ENCODE measurements at regions not wholly inside any gene's neighbourhood (a gene's known extent, or its start where the extent isn't known, plus 50 kb on each side); places are given as distances from the start of the nearest gene placed in this dataset.

GRCh38 chr14:104503691-104504090, 75.9 kb upstream of the C14orf180 start:
- H3K36me3 Mint-ChIP-seq (ENCODE audit: low read depth), result no peaks in the 10 kb centered on the region
- no peak overlapping the region for H3K27ac Mint-ChIP-seq
- peaks cover 37% of the 10 kb centered on the region for H3K9me3 Mint-ChIP-seq
- H3K27me3 Mint-ChIP-seq (ENCODE audit: low read depth, poor library complexity), result peaks cover 26% of the 10 kb centered on the region
- DNase-seq, result no peak
- H3K4me1 Mint-ChIP-seq, result no peaks in the 10 kb centered on the region
- no peak for TF ChIP-seq CTCF (IDR thresholded peaks at IDR 0.05)
- no peak overlapping the region for H3K4me3 Mint-ChIP-seq

GRCh38 chr14:104504172-104504735, 75.3 kb upstream of the C14orf180 start:
- Mint-ChIP-seq H3K9me3 (peaks cover 37% of the 10 kb centered on the region), H3K27ac (peak overlapping the region; percentile 80), H3K36me3 (ENCODE audit: low read depth) (no peaks in the 10 kb centered on the region), H3K4me3 (no peak overlapping the region), H3K27me3 (ENCODE audit: low read depth, poor library complexity) (peaks cover 21% of the 10 kb centered on the region), H3K4me1 (no peaks in the 10 kb centered on the region)
- TF ChIP-seq CTCF (IDR thresholded peaks at IDR 0.05), result no peak
- no peak for DNase-seq

GRCh38 chr14:104505085-104506074, 74.2 kb upstream of the C14orf180 start:
- H3K4me3 Mint-ChIP-seq, result no peak overlapping the region
- no peaks in the 10 kb centered on the region for H3K36me3 Mint-ChIP-seq (ENCODE audit: low read depth)
- H3K9me3 Mint-ChIP-seq, result peaks cover 37% of the 10 kb centered on the region
- TF ChIP-seq CTCF (IDR thresholded peaks at IDR 0.05), result no peak
- peaks cover 22% of the 10 kb centered on the region for H3K27me3 Mint-ChIP-seq (ENCODE audit: low read depth, poor library complexity)
- DNase-seq, result no peak
- no peaks in the 10 kb centered on the region for H3K4me1 Mint-ChIP-seq
- H3K27ac Mint-ChIP-seq, result no peak overlapping the region

GRCh38 chr14:104506461-104507253, 72.9 kb upstream of the C14orf180 start:
- Mint-ChIP-seq H3K9me3 (peaks cover 34% of the 10 kb centered on the region), H3K27me3 (ENCODE audit: low read depth, poor library complexity) (peaks cover 25% of the 10 kb centered on the region), H3K4me1 (no peaks in the 10 kb centered on the region), H3K4me3 (no peak overlapping the region), H3K36me3 (ENCODE audit: low read depth) (no peaks in the 10 kb centered on the region), H3K27ac (no peak overlapping the region)
- no peak for TF ChIP-seq CTCF (IDR thresholded peaks at IDR 0.05)
- no peak for DNase-seq

- no peaks in the 10 kb centered on the region for H3K4me1 Mint-ChIP-seq
- H3K9me3 Mint-ChIP-seq, result peaks cover 26% of the 10 kb centered on the region
- H3K27me3 Mint-ChIP-seq (ENCODE audit: low read depth, poor library complexity), result peaks cover 24% of the 10 kb centered on the region
- no peak for TF ChIP-seq CTCF (IDR thresholded peaks at IDR 0.05)
- DNase-seq, result no peak
- H3K27ac Mint-ChIP-seq, result no peak overlapping the region
- no peaks in the 10 kb centered on the region for H3K36me3 Mint-ChIP-seq (ENCODE audit: low read depth)
- no peak overlapping the region for H3K4me3 Mint-ChIP-seq
Measured at GRCh38 chr14:104507443-104507842, 72.1 kb upstream of the C14orf180 start.
